ENCODE measurements at regions not wholly inside any gene's neighbourhood (a gene's known extent, or its start where the extent isn't known, plus 50 kb on each side); places are given as distances from the start of the nearest gene placed in this dataset.
"Not testable (repeated sequence)": the region's sequence is repeated elsewhere in the genome, so short reads cannot be mapped to it uniquely, and the experiment has no call there.

GRCh38 chr17:20823905-20824304, 218.9 kb downstream of the USP22 start:
- POLR2A ChIA-PET: no interaction called here
- Histone ChIP-seq H2AFZ (ENCODE audit: low read length) (no peak overlapping the region), H3K4me1 (ENCODE audit: insufficient read depth, low read length, poor library complexity, severe bottlenecking) (no peaks in the 10 kb centered on the region), H3K4me3 (ENCODE audit: low read depth, low read length, poor library complexity, severe bottlenecking) (no peak overlapping the region), H4K20me1 (ENCODE audit: insufficient read depth, low read length) (no peaks in the 10 kb centered on the region), H3K36me3 (ENCODE audit: insufficient read depth, low read length) (no peaks in the 10 kb centered on the region), H3K79me2 (ENCODE audit: insufficient read depth, low read depth, low read length) (no peaks in the 10 kb centered on the region), H3K4me2 (ENCODE audit: low read length) (no peak overlapping the region), H3K9me3 (ENCODE audit: low read length) (no peaks in the 10 kb centered on the region), H3K9me2 (ENCODE audit: insufficient read depth, low read length) (no peaks in the 10 kb centered on the region), H3K27ac (ENCODE audit: low read depth, low read length, poor library complexity, severe bottlenecking) (no peak overlapping the region)
- DNase-seq (ENCODE audit: low spot score): no peak
- BruUV-seq (replicated peaks): no TSS peak
- CTCF ChIA-PET (ENCODE audit: unreplicated experiment): no interaction called here
- no peak for TF ChIP-seq EZH2phosphoT487 (IDR thresholded peaks at IDR 0.05; ENCODE audit: borderline replicate concordance, low read depth, low read length)
- TF ChIP-seq, protein P1, sequence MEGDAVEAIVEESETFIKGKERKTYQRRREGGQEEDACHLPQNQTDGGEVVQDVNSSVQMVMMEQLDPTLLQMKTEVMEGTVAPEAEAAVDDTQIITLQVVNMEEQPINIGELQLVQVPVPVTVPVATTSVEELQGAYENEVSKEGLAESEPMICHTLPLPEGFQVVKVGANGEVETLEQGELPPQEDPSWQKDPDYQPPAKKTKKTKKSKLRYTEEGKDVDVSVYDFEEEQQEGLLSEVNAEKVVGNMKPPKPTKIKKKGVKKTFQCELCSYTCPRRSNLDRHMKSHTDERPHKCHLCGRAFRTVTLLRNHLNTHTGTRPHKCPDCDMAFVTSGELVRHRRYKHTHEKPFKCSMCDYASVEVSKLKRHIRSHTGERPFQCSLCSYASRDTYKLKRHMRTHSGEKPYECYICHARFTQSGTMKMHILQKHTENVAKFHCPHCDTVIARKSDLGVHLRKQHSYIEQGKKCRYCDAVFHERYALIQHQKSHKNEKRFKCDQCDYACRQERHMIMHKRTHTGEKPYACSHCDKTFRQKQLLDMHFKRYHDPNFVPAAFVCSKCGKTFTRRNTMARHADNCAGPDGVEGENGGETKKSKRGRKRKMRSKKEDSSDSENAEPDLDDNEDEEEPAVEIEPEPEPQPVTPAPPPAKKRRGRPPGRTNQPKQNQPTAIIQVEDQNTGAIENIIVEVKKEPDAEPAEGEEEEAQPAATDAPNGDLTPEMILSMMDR (conservative IDR thresholded peaks at IDR 0.05; ENCODE audit: low read length): no peak
- intact Hi-C loops (cut with micrococcal nuclease; ENCODE audit: unreplicated experiment): no loop called here

GRCh38 chr17:20825539-20825938, 217.3 kb downstream of the USP22 start:
- no peaks in the 10 kb centered on the region for H3K4me1 ChIP-seq (ENCODE audit: insufficient read depth, low read length, poor library complexity, severe bottlenecking)
- POLR2A ChIA-PET: interaction anchor here (1.1 to 1.7 kb wide), 3 partner anchors 10 to 24 kb away, joined by 3 to 5 read pairs (median 3); no protein-coding TSS in a partner anchor
- no peak for TF ChIP-seq EZH2phosphoT487 (IDR thresholded peaks at IDR 0.05; ENCODE audit: borderline replicate concordance, low read depth, low read length)
- TF ChIP-seq, protein P1 (conservative IDR thresholded peaks at IDR 0.05; ENCODE audit: low read length): no peak
- no TSS peak for BruUV-seq (replicated peaks)
- no peaks in the 10 kb centered on the region for H3K9me3 ChIP-seq (ENCODE audit: low read length)
- H3K9me2 ChIP-seq (ENCODE audit: insufficient read depth, low read length): no peaks in the 10 kb centered on the region
- H3K36me3 ChIP-seq (ENCODE audit: insufficient read depth, low read length): no peaks in the 10 kb centered on the region
- no peak overlapping the region for H3K27ac ChIP-seq (ENCODE audit: low read depth, low read length, poor library complexity, severe bottlenecking)
- no peaks in the 10 kb centered on the region for H3K79me2 ChIP-seq (ENCODE audit: insufficient read depth, low read depth, low read length)
- CTCF ChIA-PET (ENCODE audit: unreplicated experiment): no interaction called here
- no peak overlapping the region for H3K4me3 ChIP-seq (ENCODE audit: low read depth, low read length, poor library complexity, severe bottlenecking)
- DNase-seq (ENCODE audit: low spot score): no peak
- no peak overlapping the region for H2AFZ ChIP-seq (ENCODE audit: low read length)
- no peak overlapping the region for H3K4me2 ChIP-seq (ENCODE audit: low read length)
- intact Hi-C loops (cut with micrococcal nuclease; ENCODE audit: unreplicated experiment): no loop called here
- H4K20me1 ChIP-seq (ENCODE audit: insufficient read depth, low read length): no peaks in the 10 kb centered on the region

- H3K4me2 ChIP-seq (ENCODE audit: low read length); H3K4me1 ChIP-seq (ENCODE audit: insufficient read depth, low read length, poor library complexity, severe bottlenecking); H3K9me3 ChIP-seq (ENCODE audit: low read length); intact Hi-C loops (cut with micrococcal nuclease; ENCODE audit: unreplicated experiment); H3K9me2 ChIP-seq (ENCODE audit: insufficient read depth, low read length); CTCF ChIA-PET (ENCODE audit: unreplicated experiment); DNase-seq (ENCODE audit: low spot score); H4K20me1 ChIP-seq (ENCODE audit: insufficient read depth, low read length); H3K36me3 ChIP-seq (ENCODE audit: insufficient read depth, low read length); H3K79me2 ChIP-seq (ENCODE audit: insufficient read depth, low read depth, low read length); H2AFZ ChIP-seq (ENCODE audit: low read length); H3K4me3 ChIP-seq (ENCODE audit: low read depth, low read length, poor library complexity, severe bottlenecking); H3K27ac ChIP-seq (ENCODE audit: low read depth, low read length, poor library complexity, severe bottlenecking); BruUV-seq (replicated peaks); POLR2A ChIA-PET: not testable (repeated sequence)
These were observed 202.4 kb downstream of the USP22 start for GRCh38 chr17:20840453-20840852.

DNA sequence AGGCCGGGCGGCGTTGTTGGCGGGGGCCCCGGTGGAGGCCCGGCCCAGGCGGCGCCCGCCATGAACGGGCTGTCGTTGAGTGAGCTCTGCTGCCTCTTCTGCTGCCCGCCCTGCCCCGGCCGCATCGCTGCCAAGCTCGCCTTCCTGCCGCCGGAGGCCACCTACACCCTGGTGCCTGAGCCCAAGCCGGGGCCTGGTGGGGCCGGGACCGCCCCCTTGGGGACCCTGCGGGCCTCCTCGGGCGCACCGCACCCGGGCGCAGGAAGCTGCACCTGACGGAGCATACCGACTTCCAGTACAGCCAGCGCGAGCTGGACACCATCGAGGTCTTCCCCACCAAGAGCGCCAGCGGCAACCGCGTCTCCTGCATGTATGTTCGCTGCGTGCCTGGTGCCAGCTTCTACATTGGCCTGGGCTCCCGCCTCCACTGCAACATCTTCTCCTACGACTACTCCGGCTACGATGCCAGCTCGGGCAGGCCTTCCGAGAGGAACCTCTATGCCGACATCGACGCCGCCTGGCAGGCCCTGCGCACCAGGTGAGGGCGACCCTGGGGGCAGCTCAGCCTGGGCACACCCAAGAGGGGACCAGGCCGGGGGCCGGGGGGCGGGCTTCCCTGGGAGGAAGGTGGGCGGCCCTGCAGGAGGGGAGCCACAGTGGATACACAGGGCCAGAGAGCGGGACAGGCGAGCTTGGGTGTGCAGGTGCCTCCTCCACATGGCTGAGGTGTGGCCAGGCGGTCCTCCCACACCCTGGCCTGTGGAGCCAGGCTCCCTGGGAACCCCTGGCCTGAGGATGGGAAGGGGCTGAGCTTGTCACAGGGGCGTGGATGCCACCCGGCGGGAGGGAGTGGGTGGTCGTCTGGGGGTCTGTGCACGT, 201.6 kb downstream of the USP22 start:
- intact Hi-C loops (cut with micrococcal nuclease; ENCODE audit: unreplicated experiment): not testable (repeated sequence)

DNA sequence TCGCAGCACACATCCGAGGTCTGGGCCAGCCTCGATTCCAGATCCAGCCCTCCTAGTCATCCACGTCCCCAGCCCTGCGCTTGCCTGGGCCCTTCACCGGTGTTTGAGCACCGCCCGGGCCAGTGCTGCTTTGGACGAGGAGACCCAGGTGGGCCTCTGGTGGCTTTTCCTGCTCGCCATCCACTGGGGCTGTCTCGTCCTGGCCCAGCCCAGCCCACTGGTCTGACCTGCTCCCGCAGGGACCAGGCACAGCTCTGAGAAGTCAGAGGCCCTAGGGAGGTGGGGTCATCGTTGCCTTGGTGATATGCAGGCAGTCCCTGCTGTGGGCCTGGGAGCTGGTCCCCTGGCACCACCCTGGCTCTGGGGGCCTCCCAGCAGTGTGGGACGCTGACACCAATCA, 200.8 kb downstream of the USP22 start:
- H3K36me3 ChIP-seq (ENCODE audit: insufficient read depth, low read length); POLR2A ChIA-PET; H3K9me2 ChIP-seq (ENCODE audit: insufficient read depth, low read length); H2AFZ ChIP-seq (ENCODE audit: low read length); intact Hi-C loops (cut with micrococcal nuclease; ENCODE audit: unreplicated experiment); BruUV-seq (replicated peaks); H3K4me1 ChIP-seq (ENCODE audit: insufficient read depth, low read length, poor library complexity, severe bottlenecking); CTCF ChIA-PET (ENCODE audit: unreplicated experiment); DNase-seq (ENCODE audit: low spot score); H3K4me2 ChIP-seq (ENCODE audit: low read length); H3K27ac ChIP-seq (ENCODE audit: low read depth, low read length, poor library complexity, severe bottlenecking); H3K4me3 ChIP-seq (ENCODE audit: low read depth, low read length, poor library complexity, severe bottlenecking); H3K79me2 ChIP-seq (ENCODE audit: insufficient read depth, low read depth, low read length); H4K20me1 ChIP-seq (ENCODE audit: insufficient read depth, low read length); H3K9me3 ChIP-seq (ENCODE audit: low read length): not testable (repeated sequence)

More for the DNA sequence above, 201.6 kb downstream of the USP22 start:
- H3K4me3 ChIP-seq (ENCODE audit: low read depth, low read length, poor library complexity, severe bottlenecking); H3K36me3 ChIP-seq (ENCODE audit: insufficient read depth, low read length); DNase-seq (ENCODE audit: low spot score); H3K4me2 ChIP-seq (ENCODE audit: low read length); CTCF ChIA-PET (ENCODE audit: unreplicated experiment); H3K9me2 ChIP-seq (ENCODE audit: insufficient read depth, low read length); H3K4me1 ChIP-seq (ENCODE audit: insufficient read depth, low read length, poor library complexity, severe bottlenecking); H3K79me2 ChIP-seq (ENCODE audit: insufficient read depth, low read depth, low read length); H2AFZ ChIP-seq (ENCODE audit: low read length); BruUV-seq (replicated peaks); POLR2A ChIA-PET; H3K9me3 ChIP-seq (ENCODE audit: low read length); H3K27ac ChIP-seq (ENCODE audit: low read depth, low read length, poor library complexity, severe bottlenecking); H4K20me1 ChIP-seq (ENCODE audit: insufficient read depth, low read length): not testable (repeated sequence)

All from OCI-LY7 (cell line).